Spleen (tissue), 3 donors: ENCODE measurements at regions not wholly inside any gene's neighbourhood (a gene's known extent, or its start where the extent isn't known, plus 50 kb on each side); places are given as distances from the start of the nearest gene placed in this dataset.

Experiments
- POLR2A ChIP-seq, 3 donors: fragments of 450-650 bp; IDR thresholded peaks; one replicate each; pipeline ENCODE4 v1.5.1; 2017; ENCODE audit warnings: antibody characterized with exemption in 3 of 3, mild to moderate bottlenecking in 1 of 3
- POLR2AphosphoS5 ChIP-seq, 3 donors: sonication (generic); formaldehyde crosslinking; IDR thresholded peaks; one replicate each; pipeline ENCODE4 v1.5.1; 2017; ENCODE audit warnings: antibody characterized with exemption in 3 of 3

- no peak for TF ChIP-seq POLR2A (IDR thresholded peaks at IDR 0.05)
- TF ChIP-seq POLR2AphosphoS5 (IDR thresholded peaks at IDR 0.05), result no peak
These were observed 112.6 kb upstream of the KCNJ15 start for GRCh38 chr21:38144193-38144592.
